ENCODE measurements at regions not wholly inside any gene's neighbourhood (a gene's known extent, or its start where the extent isn't known, plus 50 kb on each side); places are given as distances from the start of the nearest gene placed in this dataset.

- Histone ChIP-seq H3K27ac (ENCODE audit: low read length, poor library complexity, severe bottlenecking) (no peak overlapping the region), H3K18ac (ENCODE audit: low read depth in 1 of 2, low read length in 2 of 2) (no peak overlapping the region), H2BK15ac (ENCODE audit: low read depth, poor library complexity, severe bottlenecking) (no peak overlapping the region), H2AFZ (ENCODE audit: low read depth, low read length) (no peak overlapping the region), H3K4me3 (ENCODE audit: insufficient read depth in 1 of 2, low read depth in 1 of 2, low read length in 2 of 2) (no peak overlapping the region), H3K27me3 (ENCODE audit: control insufficient read depth in 1 of 2, insufficient read depth in 1 of 2, low read length in 2 of 2) (no peaks in the 10 kb centered on the region), H4K91ac (ENCODE audit: low read length) (no peak overlapping the region), H2BK12ac (ENCODE audit: low read length in 2 of 2) (no peak overlapping the region), H3K4me2 (ENCODE audit: low read length, poor library complexity, severe bottlenecking) (no peak overlapping the region), H2BK5ac (ENCODE audit: low read depth, low read length, poor library complexity, severe bottlenecking) (no peak overlapping the region), H3K23ac (ENCODE audit: low read length in 2 of 2) (no peak overlapping the region), H3K9ac (ENCODE audit: low read length) (no peak overlapping the region), H3K4ac (ENCODE audit: low read depth in 1 of 2, low read length in 2 of 2) (no peak overlapping the region), H2BK120ac (ENCODE audit: low read depth, low read length) (no peak overlapping the region), H3K4me1 (ENCODE audit: control insufficient read depth, insufficient read depth, low read depth, low read length) (no peaks in the 10 kb centered on the region), H4K8ac (ENCODE audit: low read length) (no peak overlapping the region), H3K79me1 (replicated peaks; ENCODE audit: low read length, poor library complexity, severe bottlenecking) (no peaks in the 10 kb centered on the region), H3K9me3 (ENCODE audit: control insufficient read depth, low read length) (no peaks in the 10 kb centered on the region), H3K36me3 (ENCODE audit: control insufficient read depth in 1 of 2, insufficient read depth in 2 of 2, low read depth in 1 of 2, low read length in 2 of 2) (no peaks in the 10 kb centered on the region), H3K14ac (ENCODE audit: low read length in 2 of 2) (no peak overlapping the region), H2AK5ac (ENCODE audit: low read length, severe bottlenecking) (no peak overlapping the region)
- no peak for DNase-seq
- WGBS: 93% methylated on average over 2 of the region's 2 CpGs
Measured at GRCh38 chr10:64534616-64535015, 1013.4 kb downstream of the REEP3 start.

DNA sequence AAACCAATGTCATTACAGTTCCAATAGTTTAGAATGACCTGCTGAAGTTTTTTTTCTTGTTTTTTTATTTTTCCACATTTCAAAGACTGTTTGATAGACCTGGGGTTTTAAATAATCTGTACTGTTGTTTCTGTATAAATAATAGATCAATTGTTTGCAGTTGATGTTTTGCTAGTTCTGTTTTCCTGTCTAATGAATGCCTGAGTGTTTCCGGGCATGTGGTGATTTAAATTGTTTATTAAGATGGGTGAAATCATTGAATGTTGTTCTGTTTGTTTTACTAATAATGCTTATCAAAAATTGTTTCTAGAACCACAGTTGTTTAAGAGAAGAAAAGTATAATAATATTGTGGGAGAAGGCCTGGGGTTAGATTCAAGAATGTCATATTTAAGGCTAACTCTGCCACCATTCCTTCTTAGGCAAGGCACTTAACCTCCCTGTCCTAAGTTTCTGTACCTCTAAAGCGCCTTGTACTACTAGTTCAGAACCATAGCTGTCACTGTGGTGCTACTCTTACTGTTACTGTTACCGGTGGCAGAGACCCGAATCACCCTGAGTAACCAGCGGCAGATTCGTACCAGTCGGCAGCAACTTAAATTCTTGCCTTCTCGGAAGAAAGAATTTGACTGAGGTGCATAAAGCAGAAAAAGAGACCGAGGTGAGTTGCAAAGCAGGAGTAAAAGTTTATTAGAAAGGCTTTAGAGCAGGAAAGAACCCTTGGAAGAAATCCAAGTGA lies 1014.1 kb downstream of the REEP3 start:
- no peak overlapping the region for H2BK12ac ChIP-seq (ENCODE audit: low read length in 2 of 2)
- DNase-seq: no peak
- WGBS: 92% methylated on average over 9 of the region's 9 CpGs
- H2BK5ac ChIP-seq (ENCODE audit: low read depth, low read length, poor library complexity, severe bottlenecking): no peak overlapping the region
- no peak overlapping the region for H3K23ac ChIP-seq (ENCODE audit: low read length in 2 of 2)
- no peak overlapping the region for H3K4ac ChIP-seq (ENCODE audit: low read depth in 1 of 2, low read length in 2 of 2)
- no peak overlapping the region for H2AK5ac ChIP-seq (ENCODE audit: low read length, severe bottlenecking)
- H4K8ac ChIP-seq (ENCODE audit: low read length): no peak overlapping the region
- H3K36me3 ChIP-seq (ENCODE audit: control insufficient read depth in 1 of 2, insufficient read depth in 2 of 2, low read depth in 1 of 2, low read length in 2 of 2): no peaks in the 10 kb centered on the region
- H3K9me3 ChIP-seq (ENCODE audit: control insufficient read depth, low read length): no peaks in the 10 kb centered on the region
- no peak overlapping the region for H3K4me3 ChIP-seq (ENCODE audit: insufficient read depth in 1 of 2, low read depth in 1 of 2, low read length in 2 of 2)
- H3K4me2 ChIP-seq (ENCODE audit: low read length, poor library complexity, severe bottlenecking): no peak overlapping the region
- H2AFZ ChIP-seq (ENCODE audit: low read depth, low read length): no peak overlapping the region
- no peak overlapping the region for H2BK120ac ChIP-seq (ENCODE audit: low read depth, low read length)
- no peaks in the 10 kb centered on the region for H3K27me3 ChIP-seq (ENCODE audit: control insufficient read depth in 1 of 2, insufficient read depth in 1 of 2, low read length in 2 of 2)
- no peak overlapping the region for H2BK15ac ChIP-seq (ENCODE audit: low read depth, poor library complexity, severe bottlenecking)
- no peaks in the 10 kb centered on the region for H3K79me1 ChIP-seq (replicated peaks; ENCODE audit: low read length, poor library complexity, severe bottlenecking)
- H3K27ac ChIP-seq (ENCODE audit: low read length, poor library complexity, severe bottlenecking): no peak overlapping the region
- H3K18ac ChIP-seq (ENCODE audit: low read depth in 1 of 2, low read length in 2 of 2): no peak overlapping the region
- no peak overlapping the region for H3K14ac ChIP-seq (ENCODE audit: low read length in 2 of 2)
- no peaks in the 10 kb centered on the region for H3K4me1 ChIP-seq (ENCODE audit: control insufficient read depth, insufficient read depth, low read depth, low read length)
- no peak overlapping the region for H4K91ac ChIP-seq (ENCODE audit: low read length)
- H3K9ac ChIP-seq (ENCODE audit: low read length): no peak overlapping the region

DNA sequence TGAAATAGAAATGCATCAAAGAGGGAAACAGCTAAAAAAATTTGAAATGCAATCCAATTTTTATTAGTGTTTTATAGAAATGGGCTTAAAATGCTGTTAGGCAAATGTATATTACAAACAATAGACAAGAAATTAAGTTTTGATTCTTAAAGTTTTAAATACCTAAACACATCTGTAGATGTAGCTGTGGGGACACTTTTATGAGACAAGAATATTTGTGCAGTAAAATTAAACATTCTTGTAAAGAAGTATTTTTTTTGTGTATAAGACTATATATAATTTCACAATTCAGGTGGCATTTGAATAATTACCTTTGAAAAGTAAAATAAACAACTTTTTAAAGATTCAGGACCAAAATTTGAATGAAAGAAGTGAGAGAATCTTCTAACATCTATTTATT lies 1015.9 kb downstream of the REEP3 start:
- H3K27me3 ChIP-seq (ENCODE audit: control insufficient read depth in 1 of 2, insufficient read depth in 1 of 2, low read length in 2 of 2): no peaks in the 10 kb centered on the region
- H3K36me3 ChIP-seq (ENCODE audit: control insufficient read depth in 1 of 2, insufficient read depth in 2 of 2, low read depth in 1 of 2, low read length in 2 of 2): no peaks in the 10 kb centered on the region
- H2BK15ac ChIP-seq (ENCODE audit: low read depth, poor library complexity, severe bottlenecking): no peak overlapping the region
- no peak overlapping the region for H2BK5ac ChIP-seq (ENCODE audit: low read depth, low read length, poor library complexity, severe bottlenecking)
- H3K4me1 ChIP-seq (ENCODE audit: control insufficient read depth, insufficient read depth, low read depth, low read length): no peaks in the 10 kb centered on the region
- no peak overlapping the region for H3K27ac ChIP-seq (ENCODE audit: low read length, poor library complexity, severe bottlenecking)
- H3K14ac ChIP-seq (ENCODE audit: low read length in 2 of 2): no peak overlapping the region
- no peak overlapping the region for H3K18ac ChIP-seq (ENCODE audit: low read depth in 1 of 2, low read length in 2 of 2)
- no peak overlapping the region for H3K4ac ChIP-seq (ENCODE audit: low read depth in 1 of 2, low read length in 2 of 2)
- H2BK120ac ChIP-seq (ENCODE audit: low read depth, low read length): no peak overlapping the region
- no peak overlapping the region for H3K9ac ChIP-seq (ENCODE audit: low read length)
- H3K4me3 ChIP-seq (ENCODE audit: insufficient read depth in 1 of 2, low read depth in 1 of 2, low read length in 2 of 2): no peak overlapping the region
- no peak for DNase-seq
- H2AFZ ChIP-seq (ENCODE audit: low read depth, low read length): no peak overlapping the region
- no peaks in the 10 kb centered on the region for H3K9me3 ChIP-seq (ENCODE audit: control insufficient read depth, low read length)
- no peak overlapping the region for H3K23ac ChIP-seq (ENCODE audit: low read length in 2 of 2)
- no peak overlapping the region for H2BK12ac ChIP-seq (ENCODE audit: low read length in 2 of 2)
- H3K79me1 ChIP-seq (replicated peaks; ENCODE audit: low read length, poor library complexity, severe bottlenecking): no peaks in the 10 kb centered on the region
- H4K91ac ChIP-seq (ENCODE audit: low read length): no peak overlapping the region
- no peak overlapping the region for H4K8ac ChIP-seq (ENCODE audit: low read length)
- H2AK5ac ChIP-seq (ENCODE audit: low read length, severe bottlenecking): no peak overlapping the region
- H3K4me2 ChIP-seq (ENCODE audit: low read length, poor library complexity, severe bottlenecking): no peak overlapping the region

DNA sequence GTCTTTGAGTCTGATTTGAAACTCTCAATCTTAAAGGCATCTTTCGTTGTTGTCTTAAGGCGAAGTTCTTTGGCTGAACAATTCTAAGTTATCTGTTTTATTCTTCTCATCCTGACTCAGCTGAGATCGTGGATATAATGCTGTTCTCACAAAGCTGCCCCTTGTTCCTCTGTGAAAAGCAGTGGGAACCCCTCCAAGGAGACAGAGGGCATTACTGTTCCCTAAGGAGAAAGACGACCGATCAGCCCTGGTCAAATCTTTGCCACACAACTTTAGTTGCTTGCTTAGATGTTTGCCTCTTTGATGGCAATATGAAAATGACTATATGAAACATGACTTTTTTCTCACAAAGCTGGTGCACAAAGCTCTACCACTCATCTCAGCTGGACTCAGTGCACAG lies 1016.7 kb downstream of the REEP3 start:
- Histone ChIP-seq H3K4me2 (ENCODE audit: low read length, poor library complexity, severe bottlenecking) (no peak overlapping the region), H3K4me3 (ENCODE audit: insufficient read depth in 1 of 2, low read depth in 1 of 2, low read length in 2 of 2) (no peak overlapping the region), H3K9me3 (ENCODE audit: control insufficient read depth, low read length) (no peaks in the 10 kb centered on the region), H2AFZ (ENCODE audit: low read depth, low read length) (no peak overlapping the region), H3K9ac (ENCODE audit: low read length) (no peak overlapping the region), H3K4ac (ENCODE audit: low read depth in 1 of 2, low read length in 2 of 2) (no peak overlapping the region), H3K27me3 (ENCODE audit: control insufficient read depth in 1 of 2, insufficient read depth in 1 of 2, low read length in 2 of 2) (no peaks in the 10 kb centered on the region), H2BK12ac (ENCODE audit: low read length in 2 of 2) (no peak overlapping the region), H4K91ac (ENCODE audit: low read length) (no peak overlapping the region), H3K14ac (ENCODE audit: low read length in 2 of 2) (no peak overlapping the region), H4K8ac (ENCODE audit: low read length) (no peak overlapping the region), H3K27ac (ENCODE audit: low read length, poor library complexity, severe bottlenecking) (no peak overlapping the region), H2BK15ac (ENCODE audit: low read depth, poor library complexity, severe bottlenecking) (no peak overlapping the region), H3K18ac (ENCODE audit: low read depth in 1 of 2, low read length in 2 of 2) (no peak overlapping the region), H2AK5ac (ENCODE audit: low read length, severe bottlenecking) (no peak overlapping the region), H3K79me1 (replicated peaks; ENCODE audit: low read length, poor library complexity, severe bottlenecking) (no peaks in the 10 kb centered on the region), H2BK120ac (ENCODE audit: low read depth, low read length) (no peak overlapping the region), H3K4me1 (ENCODE audit: control insufficient read depth, insufficient read depth, low read depth, low read length) (no peaks in the 10 kb centered on the region), H3K36me3 (ENCODE audit: control insufficient read depth in 1 of 2, insufficient read depth in 2 of 2, low read depth in 1 of 2, low read length in 2 of 2) (no peaks in the 10 kb centered on the region), H2BK5ac (ENCODE audit: low read depth, low read length, poor library complexity, severe bottlenecking) (no peak overlapping the region), H3K23ac (ENCODE audit: low read length in 2 of 2) (no peak overlapping the region)
- WGBS: 90% methylated on average over 5 of the region's 5 CpGs
- DNase-seq: no peak

Data from mesenchymal stem cell (in vitro differentiated cells and primary cell).